Astrocyte (in vitro differentiated cells and primary cell): ENCODE measurements at regions not wholly inside any gene's neighbourhood (a gene's known extent, or its start where the extent isn't known, plus 50 kb on each side); places are given as distances from the start of the nearest gene placed in this dataset.

Source experiments
- DNase-seq: peaks from one replicate; pipeline ENCODE4 v3.0.0-alpha.2; 2010; ENCODE audit warnings: low read depth
- FAIRE-seq: peaks from 2 replicates; lab custom pipeline; 2011; peaks lifted over from hg19 to GRCh38; lab: Jason Lieb, UNC
- H2AFZ ChIP-seq: 2 replicates; pipeline ENCODE4 v1.6.0; 2012; ENCODE audit warnings: low read depth, low read length, inconsistent platforms
- H3K27ac ChIP-seq: 2 replicates; pipeline ENCODE4 v1.5.1; 2011; ENCODE audit warnings: low read depth, low read length, inconsistent platforms
- H3K27me3 ChIP-seq: 2 replicates; pipeline ENCODE4 v1.6.0; 2011; ENCODE audit warnings: low read length, inconsistent platforms; ENCODE audit not compliant: insufficient read depth
- H3K36me3 ChIP-seq: 2 replicates; pipeline ENCODE4 v1.5.1; 2011; ENCODE audit warnings: low read length, inconsistent platforms; ENCODE audit not compliant: insufficient read depth
- H3K4me1 ChIP-seq: 2 replicates; pipeline ENCODE4 v1.5.1; 2011; ENCODE audit warnings: low read length, inconsistent platforms; ENCODE audit not compliant: insufficient read depth
- H3K4me2 ChIP-seq: 2 replicates; pipeline ENCODE4 v1.6.0; 2012; ENCODE audit warnings: low read length, inconsistent platforms
- H3K4me3 ChIP-seq: 2 replicates; pipeline ENCODE4 v1.5.1; 2011; ENCODE audit warnings: low read depth, mild to moderate bottlenecking, low read length, inconsistent platforms; ENCODE audit not compliant: insufficient read depth
- H3K79me2 ChIP-seq: 2 replicates; pipeline ENCODE4 v1.6.0; 2012; ENCODE audit warnings: mild to moderate bottlenecking, low read length, inconsistent platforms; ENCODE audit not compliant: insufficient read depth
- H3K9ac ChIP-seq: 2 replicates; pipeline ENCODE4 v1.6.0; 2012; ENCODE audit warnings: mild to moderate bottlenecking, low read length, inconsistent platforms
- H3K9me3 ChIP-seq: 2 replicates; pipeline ENCODE4 v1.5.1; 2012; ENCODE audit warnings: low read depth, mild to moderate bottlenecking, low read length, inconsistent platforms; ENCODE audit not compliant: insufficient read depth
- H4K20me1 ChIP-seq: 2 replicates; pipeline ENCODE4 v1.6.0; 2012; ENCODE audit warnings: low read length, inconsistent platforms; ENCODE audit not compliant: insufficient read depth
- H3K27ac Mint-ChIP-seq: one replicate; pipeline ENCODE4 v1.8.0; 2021; ENCODE audit warnings: mild to moderate bottlenecking, mixed read lengths; ENCODE audit not compliant: unreplicated experiment
- H3K27me3 Mint-ChIP-seq: one replicate; pipeline ENCODE4 v1.8.0; 2021; ENCODE audit warnings: low read depth, mixed read lengths; ENCODE audit not compliant: unreplicated experiment
- H3K36me3 Mint-ChIP-seq: one replicate; pipeline ENCODE4 v1.8.0; 2021; ENCODE audit warnings: low read depth, mixed read lengths; ENCODE audit not compliant: unreplicated experiment
- H3K4me1 Mint-ChIP-seq: one replicate; pipeline ENCODE4 v1.8.0; 2021; ENCODE audit warnings: low read depth, mixed read lengths; ENCODE audit not compliant: unreplicated experiment
- H3K4me3 Mint-ChIP-seq: one replicate; pipeline ENCODE4 v1.8.0; 2021; ENCODE audit warnings: mild to moderate bottlenecking, moderate library complexity, mixed read lengths; ENCODE audit not compliant: unreplicated experiment
- H3K9me3 Mint-ChIP-seq: one replicate; pipeline ENCODE4 v1.8.0; 2021; ENCODE audit warnings: mild to moderate bottlenecking, mixed read lengths; ENCODE audit not compliant: unreplicated experiment
- CTCF ChIP-seq: IDR thresholded peaks from 2 replicates; pipeline ENCODE4 v1.5.1; 2011; ENCODE audit warnings: low read depth, mild to moderate bottlenecking, inconsistent platforms, low read length, moderate library complexity; ENCODE audit not compliant: insufficient read depth
- EZH2 ChIP-seq: IDR thresholded peaks from 2 replicates; pipeline ENCODE4 v1.6.1; 2012; ENCODE audit warnings: mild to moderate bottlenecking, low read length, inconsistent platforms; ENCODE audit not compliant: insufficient read depth

- Histone ChIP-seq H3K9me3 (no peaks in the 10 kb centered on the region), H3K4me2 (no peak overlapping the region), H3K36me3 (no peaks in the 10 kb centered on the region), H3K9ac (no peak overlapping the region), H2AFZ (no peak overlapping the region), H3K79me2 (no peaks in the 10 kb centered on the region), H3K27me3 (no peaks in the 10 kb centered on the region), H3K4me1 (no peaks in the 10 kb centered on the region), H3K4me3 (no peak overlapping the region), H4K20me1 (no peaks in the 10 kb centered on the region), H3K27ac (no peak overlapping the region)
- Mint-ChIP-seq H3K9me3 (peaks cover 4% of the 10 kb centered on the region), H3K27ac (no peak overlapping the region), H3K27me3 (peaks cover 2% of the 10 kb centered on the region), H3K36me3 (no peaks in the 10 kb centered on the region), H3K4me1 (no peaks in the 10 kb centered on the region), H3K4me3 (no peak overlapping the region)
- FAIRE-seq = no peak
- TF ChIP-seq CTCF (no peak), EZH2 (no peak)
- no peak for DNase-seq
Measured at GRCh38 chr5:130488252-130488651, 584.0 kb downstream of the CHSY3 start.

- H3K4me1 Mint-ChIP-seq = peaks cover 6% of the 10 kb centered on the region
- H3K36me3 Mint-ChIP-seq = no peaks in the 10 kb centered on the region
- Histone ChIP-seq H3K9ac (no peak overlapping the region), H3K79me2 (no peaks in the 10 kb centered on the region), H3K4me2 (no peak overlapping the region), H3K36me3 (no peaks in the 10 kb centered on the region), H3K4me1 (no peaks in the 10 kb centered on the region), H2AFZ (no peak overlapping the region), H3K27ac (no peak overlapping the region), H3K9me3 (no peaks in the 10 kb centered on the region), H3K4me3 (no peak overlapping the region), H3K27me3 (no peaks in the 10 kb centered on the region), H4K20me1 (no peaks in the 10 kb centered on the region)
- DNase-seq = no peak
- no peaks in the 10 kb centered on the region for H3K9me3 Mint-ChIP-seq
- H3K27me3 Mint-ChIP-seq = no peaks in the 10 kb centered on the region
- H3K4me3 Mint-ChIP-seq = no peak overlapping the region
- no peak for FAIRE-seq
- H3K27ac Mint-ChIP-seq = peak overlapping the region; percentile 44
- TF ChIP-seq CTCF = no peak
- no peak for TF ChIP-seq EZH2
Measured at GRCh38 chr5:130479045-130479804, 575.0 kb downstream of the CHSY3 start.

GRCh38 chr5:130476325-130476724 lies 572.1 kb downstream of the CHSY3 start:
- Histone ChIP-seq H3K27me3 (no peaks in the 10 kb centered on the region), H3K27ac (no peak overlapping the region), H3K9ac (no peak overlapping the region), H3K9me3 (no peaks in the 10 kb centered on the region), H3K4me1 (no peaks in the 10 kb centered on the region), H3K4me2 (no peak overlapping the region), H3K4me3 (no peak overlapping the region), H3K79me2 (no peaks in the 10 kb centered on the region), H2AFZ (no peak overlapping the region), H3K36me3 (no peaks in the 10 kb centered on the region), H4K20me1 (no peaks in the 10 kb centered on the region)
- TF ChIP-seq CTCF (no peak), EZH2 (no peak)
- H3K27me3 Mint-ChIP-seq = no peaks in the 10 kb centered on the region
- H3K36me3 Mint-ChIP-seq = no peaks in the 10 kb centered on the region
- peaks cover 2% of the 10 kb centered on the region for H3K9me3 Mint-ChIP-seq
- no peak overlapping the region for H3K4me3 Mint-ChIP-seq
- H3K27ac Mint-ChIP-seq = no peak overlapping the region
- no peak for DNase-seq
- peaks cover 6% of the 10 kb centered on the region for H3K4me1 Mint-ChIP-seq
- FAIRE-seq = no peak
